IMR-90 (cell line): ENCODE measurements at regions not wholly inside any gene's neighbourhood (a gene's known extent, or its start where the extent isn't known, plus 50 kb on each side); places are given as distances from the start of the nearest gene placed in this dataset.

Experiments used
- ATAC-seq: fragments of 200-7000 bp; cut with Tn5 transposase; 2 replicates; pipeline ENCODE4 v1.9.1; 2020; ENCODE audit warnings: low read depth, mild to moderate bottlenecking, moderate library complexity
- BruUV-seq: library from RNA; stranded (reverse); fragments of 400-500 nt; replicated peaks from 2 replicates; lab custom pipeline; 2021; lab: Mats Ljungman, UMichigan
- CTCF ChIA-PET: fragments of 300-600 bp; formaldehyde crosslinking; extraction: SDS; loops from one replicate; lab custom pipeline; 2021; ENCODE audit warnings: antibody characterized with exemption; lab: Yijun Ruan, JAX
- POLR2A ChIA-PET: fragments of 300-600 bp; sonication (Branson Sonifier 250); formaldehyde crosslinking; loops from one replicate; lab custom pipeline; 2022; ENCODE audit warnings: antibody characterized with exemption; ENCODE audit not compliant: unreplicated experiment; lab: Charles Lee
- DNase-seq: peaks from one replicate; pipeline ENCODE4 v3.0.0; 2013
- H2AFZ ChIP-seq: replicated peaks from 2 replicates; pipeline ENCODE3; 2013; ENCODE audit warnings: low read length, mild to moderate bottlenecking; ENCODE audit not compliant: poor library complexity
- H2AK5ac ChIP-seq: 2 replicates; pipeline ENCODE4 v1.6.1; 2013; ENCODE audit warnings: low read depth, low read length, inconsistent platforms
- H2AK9ac ChIP-seq: replicated peaks from 2 replicates; pipeline ENCODE3; 2013; ENCODE audit warnings: mild to moderate bottlenecking, low read depth, low read length, moderate library complexity; ENCODE audit not compliant: poor library complexity
- H2BK120ac ChIP-seq: 2 replicates; pipeline ENCODE4 v1.6.1; 2013; ENCODE audit warnings: low read depth, low read length, inconsistent platforms
- H2BK15ac ChIP-seq: 3 replicates; pipeline ENCODE4 v1.6.1; 2013; ENCODE audit warnings: low read depth, low read length, inconsistent platforms
- H2BK20ac ChIP-seq: 2 replicates; pipeline ENCODE4 v1.6.1; 2013; ENCODE audit warnings: low read depth, mild to moderate bottlenecking, inconsistent platforms, low read length, moderate library complexity
- H2BK5ac ChIP-seq: 2 replicates; pipeline ENCODE4 v1.6.1; 2013; ENCODE audit warnings: mild to moderate bottlenecking, low read depth, low read length, inconsistent platforms; ENCODE audit not compliant: poor library complexity, severe bottlenecking
- H3K14ac ChIP-seq: replicated peaks from 2 replicates; pipeline ENCODE4 v1.6.1; 2013; ENCODE audit warnings: low read depth, low read length, inconsistent platforms
- H3K18ac ChIP-seq: 2 replicates; pipeline ENCODE4 v1.6.1; 2013; ENCODE audit warnings: low read depth, low read length, control low read depth
- H3K23ac ChIP-seq: 2 replicates; pipeline ENCODE4 v1.6.1; 2013; ENCODE audit warnings: low read depth, low read length, inconsistent platforms
- H3K27ac ChIP-seq: 2 replicates; pipeline ENCODE4 v1.5.1; 2013; ENCODE audit warnings: mild to moderate bottlenecking, control low read depth, low read length; ENCODE audit not compliant: insufficient read depth
- H3K27me3 ChIP-seq: 2 replicates; pipeline ENCODE4 v1.6.1; 2013; ENCODE audit warnings: low read length; ENCODE audit not compliant: control insufficient read depth, insufficient read depth
- H3K36me3 ChIP-seq: 2 replicates; pipeline ENCODE4 v1.6.1; 2013; ENCODE audit warnings: low read length, mixed read lengths; ENCODE audit not compliant: control insufficient read depth, insufficient read depth
- H3K4ac ChIP-seq: 2 replicates; pipeline ENCODE4 v1.6.1; 2013; ENCODE audit warnings: low read depth, low read length, inconsistent platforms
- H3K4me1 ChIP-seq: 2 replicates; pipeline ENCODE4 v1.6.1; 2013; ENCODE audit warnings: low read length, mixed read lengths; ENCODE audit not compliant: control insufficient read depth, insufficient read depth
- H3K4me2 ChIP-seq: 2 replicates; pipeline ENCODE4 v1.6.1; 2013; ENCODE audit warnings: low read depth, mild to moderate bottlenecking, control low read depth, low read length, moderate library complexity
- H3K4me3 ChIP-seq: 2 replicates; pipeline ENCODE4 v1.5.1; 2013; ENCODE audit warnings: low read depth, mild to moderate bottlenecking, control low read depth, low read length, moderate library complexity; ENCODE audit not compliant: insufficient read depth
- H3K56ac ChIP-seq: 2 replicates; pipeline ENCODE4 v1.6.1; 2013; ENCODE audit warnings: low read length, inconsistent platforms; ENCODE audit not compliant: insufficient read depth; ENCODE audit errors: extremely low read depth
- H3K79me1 ChIP-seq, 2 experiments: 2 replicates each; pipeline ENCODE4 v1.6.1; 2013; ENCODE audit warnings: low read length in 2 of 2, inconsistent platforms in 1 of 2, low read depth in 1 of 2
- H3K9ac ChIP-seq: 2 replicates; pipeline ENCODE4 v1.6.1; 2013; ENCODE audit warnings: low read depth, low read length, control low read depth
- H3K9me1 ChIP-seq: 2 replicates; pipeline ENCODE4 v1.6.1; 2013; ENCODE audit warnings: low read length, inconsistent platforms; ENCODE audit not compliant: insufficient read depth
- H3K9me3 ChIP-seq: 2 replicates; pipeline ENCODE4 v1.6.1; 2013; ENCODE audit warnings: low read length; ENCODE audit not compliant: control insufficient read depth, insufficient read depth
- H4K20me1 ChIP-seq: 2 replicates; pipeline ENCODE4 v1.6.1; 2013; ENCODE audit warnings: low read length, inconsistent platforms; ENCODE audit not compliant: insufficient read depth
- H4K5ac ChIP-seq: 2 replicates; pipeline ENCODE4 v1.6.1; 2013; ENCODE audit warnings: mild to moderate bottlenecking, low read depth, low read length, control low read depth
- H4K8ac ChIP-seq, 2 experiments: 2 replicates each; pipeline ENCODE4 v1.6.1; 2013; ENCODE audit warnings: low read depth in 2 of 2, low read length in 2 of 2, control low read depth in 1 of 2, inconsistent platforms in 1 of 2
- H4K91ac ChIP-seq: 2 replicates; pipeline ENCODE4 v1.6.1; 2013; ENCODE audit warnings: low read depth, low read length, inconsistent platforms; ENCODE audit not compliant: insufficient read depth
- CHD1 ChIP-seq: IDR thresholded peaks from 2 replicates; pipeline ENCODE4 v1.6.1; 2012; ENCODE audit warnings: low read depth, low read length, improper control_type of control experiment
- CTCF ChIP-seq: conservative IDR thresholded peaks from 2 replicates; pipeline ENCODE4 v1.5.1; 2012; ENCODE audit warnings: mild to moderate bottlenecking, low read depth, low read length, improper control_type of control experiment
- ELK1 ChIP-seq: fragments of 150-350 bp; IDR thresholded peaks from 2 replicates; pipeline ENCODE4 v1.6.1; 2016; ENCODE audit warnings: low read depth, mild to moderate bottlenecking, low read length, moderate library complexity, borderline replicate concordance
- FOS ChIP-seq: fragments of 150-350 bp; IDR thresholded peaks from 2 replicates; pipeline ENCODE4 v1.6.1; 2016; ENCODE audit warnings: low read depth, low read length
- MAFK ChIP-seq: IDR thresholded peaks from 2 replicates; pipeline ENCODE4 v1.6.1; 2012; ENCODE audit warnings: low read depth, low read length, improper control_type of control experiment
- MAZ ChIP-seq: IDR thresholded peaks from 2 replicates; pipeline ENCODE4 v1.6.1; 2012; ENCODE audit warnings: low read depth, mild to moderate bottlenecking, low read length, improper control_type of control experiment, moderate library complexity, borderline replicate concordance
- NFE2L2 ChIP-seq: fragments of 150-350 bp; IDR thresholded peaks from 2 replicates; pipeline ENCODE4 v1.6.1; 2016; ENCODE audit warnings: low read depth, mild to moderate bottlenecking, low read length
- POLR2A ChIP-seq: IDR thresholded peaks from 2 replicates; pipeline ENCODE4 v1.6.1; 2012; ENCODE audit warnings: mild to moderate bottlenecking, low read depth, low read length
- RFX5 ChIP-seq: IDR thresholded peaks from 2 replicates; pipeline ENCODE4 v1.8.0; 2012; ENCODE audit warnings: low read depth, mild to moderate bottlenecking, low read length, moderate library complexity
- SMC3 ChIP-seq: fragments of 150-350 bp; IDR thresholded peaks from 2 replicates; pipeline ENCODE4 v1.6.1; 2016; ENCODE audit warnings: low read depth, mild to moderate bottlenecking, antibody characterized with exemption, low read length, moderate library complexity
- dilution Hi-C: fragments of 300-500 bp; cut with HindIII; formaldehyde crosslinking; loops from one replicate; pipeline ENCODE4 v1.14.3; 2018; ENCODE audit warnings: low sequenced_read_pairs; ENCODE audit not compliant: unreplicated experiment
- in situ Hi-C: fragments of 300-500 bp; cut with MboI; formaldehyde crosslinking; loops from 3 replicates; pipeline ENCODE4 v1.14.3; 2019; ENCODE audit warnings: low sequenced_read_pairs, inconsistent platforms, mixed read lengths
- intact Hi-C: fragments of 100-400 bp; cut with micrococcal nuclease; formaldehyde crosslinking; loops from 2 replicates; pipeline ENCODE4 v1.10.0; 2022

- Histone ChIP-seq H3K4me2 (no peak overlapping the region), H2BK5ac (no peak overlapping the region), H3K9ac (no peak overlapping the region), H3K56ac (no peak overlapping the region), H3K18ac (no peak overlapping the region), H3K23ac (no peak overlapping the region), H3K4me1 (no peaks in the 10 kb centered on the region), H3K14ac (no peak overlapping the region), H3K4me3 (no peak overlapping the region), H3K36me3 (no peaks in the 10 kb centered on the region), H3K4ac (no peak overlapping the region), H3K79me1 (no peaks in the 10 kb centered on the region), H2AK9ac (no peak overlapping the region), H2AFZ (no peak overlapping the region), H2BK120ac (no peak overlapping the region), H3K9me3 (peaks cover 8% of the 10 kb centered on the region; the same call in 1 of the 2 replicates), H2BK15ac (no peak overlapping the region), H3K27me3 (no peaks in the 10 kb centered on the region), H4K91ac (no peak overlapping the region), H4K20me1 (no peaks in the 10 kb centered on the region), H4K5ac (no peak overlapping the region), H3K9me1 (no peaks in the 10 kb centered on the region), H2AK5ac (no peak overlapping the region), H2BK20ac (no peak overlapping the region), H4K8ac (no peak overlapping the region), H3K27ac (no peak overlapping the region)
- no TSS peak for BruUV-seq
- DNase-seq (no peak), ATAC-seq (no peak)
- TF ChIP-seq FOS (no peak), SMC3 (no peak), ELK1 (no peak), POLR2A (no peak), CHD1 (no peak), MAZ (no peak), CTCF (no peak), MAFK (no peak), NFE2L2 (no peak), RFX5 (no peak)
- intact Hi-C loops: no loop called here
- dilution Hi-C loops: no loop called here
- POLR2A ChIA-PET: no interaction called here
- CTCF ChIA-PET: no interaction called here
- in situ Hi-C loops: no loop called here
These were observed 444.9 kb downstream of the RMST start for GRCh38 chr12:97907504-97907903.
